ENCODE measurements at regions not wholly inside any gene's neighbourhood (a gene's known extent, or its start where the extent isn't known, plus 50 kb on each side); places are given as distances from the start of the nearest gene placed in this dataset.

DNA sequence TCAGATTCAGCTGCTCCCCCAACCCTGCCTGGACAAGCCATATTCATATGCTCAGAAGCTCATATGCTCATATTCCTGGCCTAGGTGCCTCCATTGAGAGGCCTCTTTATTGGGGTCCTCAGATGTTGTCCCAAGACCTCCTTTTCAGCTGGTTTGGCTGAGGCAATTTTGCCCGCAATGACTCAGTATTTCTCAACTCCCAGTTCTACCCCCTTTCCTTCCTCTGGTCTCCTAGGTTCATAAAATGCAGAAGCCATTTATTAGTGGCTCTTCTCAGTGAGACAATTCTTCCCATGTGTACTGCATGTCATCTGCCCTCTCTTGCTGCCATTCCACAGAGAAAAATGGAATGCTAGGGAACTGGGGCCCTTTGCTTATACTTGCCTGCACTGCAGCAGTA, 110.7 kb downstream of the INHBA start:
- TF ChIP-seq, protein P1, sequence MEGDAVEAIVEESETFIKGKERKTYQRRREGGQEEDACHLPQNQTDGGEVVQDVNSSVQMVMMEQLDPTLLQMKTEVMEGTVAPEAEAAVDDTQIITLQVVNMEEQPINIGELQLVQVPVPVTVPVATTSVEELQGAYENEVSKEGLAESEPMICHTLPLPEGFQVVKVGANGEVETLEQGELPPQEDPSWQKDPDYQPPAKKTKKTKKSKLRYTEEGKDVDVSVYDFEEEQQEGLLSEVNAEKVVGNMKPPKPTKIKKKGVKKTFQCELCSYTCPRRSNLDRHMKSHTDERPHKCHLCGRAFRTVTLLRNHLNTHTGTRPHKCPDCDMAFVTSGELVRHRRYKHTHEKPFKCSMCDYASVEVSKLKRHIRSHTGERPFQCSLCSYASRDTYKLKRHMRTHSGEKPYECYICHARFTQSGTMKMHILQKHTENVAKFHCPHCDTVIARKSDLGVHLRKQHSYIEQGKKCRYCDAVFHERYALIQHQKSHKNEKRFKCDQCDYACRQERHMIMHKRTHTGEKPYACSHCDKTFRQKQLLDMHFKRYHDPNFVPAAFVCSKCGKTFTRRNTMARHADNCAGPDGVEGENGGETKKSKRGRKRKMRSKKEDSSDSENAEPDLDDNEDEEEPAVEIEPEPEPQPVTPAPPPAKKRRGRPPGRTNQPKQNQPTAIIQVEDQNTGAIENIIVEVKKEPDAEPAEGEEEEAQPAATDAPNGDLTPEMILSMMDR (IDR thresholded peaks at IDR 0.05), result no peak
- no peak for TF ChIP-seq POLR2A (IDR thresholded peaks at IDR 0.05)
